ENCODE measurements at regions not wholly inside any gene's neighbourhood (a gene's known extent, or its start where the extent isn't known, plus 50 kb on each side); places are given as distances from the start of the nearest gene placed in this dataset.

- TF ChIP-seq CTCF (conservative IDR thresholded peaks at IDR 0.05; ENCODE audit: low read length) (no peak), EZH2phosphoT487 (IDR thresholded peaks at IDR 0.05; ENCODE audit: borderline replicate concordance, low read depth, low read length) (no peak)
Measured at GRCh38 chrX:20500171-20500865, 233.6 kb upstream of the RPS6KA3 start.
